IMR-90 (cell line): ENCODE measurements at regions not wholly inside any gene's neighbourhood (a gene's known extent, or its start where the extent isn't known, plus 50 kb on each side); places are given as distances from the start of the nearest gene placed in this dataset.

Experiments used
- ATAC-seq: fragments of 200-7000 bp; cut with Tn5 transposase; 2 replicates; pipeline ENCODE4 v1.9.1; 2020; ENCODE audit warnings: low read depth, mild to moderate bottlenecking, moderate library complexity
- BruUV-seq: library from RNA; stranded (reverse); fragments of 400-500 nt; replicated peaks from 2 replicates; lab custom pipeline; 2021; lab: Mats Ljungman, UMichigan
- CTCF ChIA-PET: fragments of 300-600 bp; formaldehyde crosslinking; extraction: SDS; loops from one replicate; lab custom pipeline; 2021; ENCODE audit warnings: antibody characterized with exemption; lab: Yijun Ruan, JAX
- POLR2A ChIA-PET: fragments of 300-600 bp; sonication (Branson Sonifier 250); formaldehyde crosslinking; loops from one replicate; lab custom pipeline; 2022; ENCODE audit warnings: antibody characterized with exemption; ENCODE audit not compliant: unreplicated experiment; lab: Charles Lee
- DNase-seq: peaks from one replicate; pipeline ENCODE4 v3.0.0; 2013
- H2AFZ ChIP-seq: replicated peaks from 2 replicates; pipeline ENCODE3; 2013; ENCODE audit warnings: low read length, mild to moderate bottlenecking; ENCODE audit not compliant: poor library complexity
- H2AK5ac ChIP-seq: 2 replicates; pipeline ENCODE4 v1.6.1; 2013; ENCODE audit warnings: low read depth, low read length, inconsistent platforms
- H2AK9ac ChIP-seq: replicated peaks from 2 replicates; pipeline ENCODE3; 2013; ENCODE audit warnings: mild to moderate bottlenecking, low read depth, low read length, moderate library complexity; ENCODE audit not compliant: poor library complexity
- H2BK120ac ChIP-seq: 2 replicates; pipeline ENCODE4 v1.6.1; 2013; ENCODE audit warnings: low read depth, low read length, inconsistent platforms
- H2BK15ac ChIP-seq: 3 replicates; pipeline ENCODE4 v1.6.1; 2013; ENCODE audit warnings: low read depth, low read length, inconsistent platforms
- H2BK20ac ChIP-seq: 2 replicates; pipeline ENCODE4 v1.6.1; 2013; ENCODE audit warnings: low read depth, mild to moderate bottlenecking, inconsistent platforms, low read length, moderate library complexity
- H2BK5ac ChIP-seq: 2 replicates; pipeline ENCODE4 v1.6.1; 2013; ENCODE audit warnings: mild to moderate bottlenecking, low read depth, low read length, inconsistent platforms; ENCODE audit not compliant: poor library complexity, severe bottlenecking
- H3K14ac ChIP-seq: replicated peaks from 2 replicates; pipeline ENCODE4 v1.6.1; 2013; ENCODE audit warnings: low read depth, low read length, inconsistent platforms
- H3K18ac ChIP-seq: 2 replicates; pipeline ENCODE4 v1.6.1; 2013; ENCODE audit warnings: low read depth, low read length, control low read depth
- H3K23ac ChIP-seq: 2 replicates; pipeline ENCODE4 v1.6.1; 2013; ENCODE audit warnings: low read depth, low read length, inconsistent platforms
- H3K27ac ChIP-seq: 2 replicates; pipeline ENCODE4 v1.5.1; 2013; ENCODE audit warnings: mild to moderate bottlenecking, control low read depth, low read length; ENCODE audit not compliant: insufficient read depth
- H3K27me3 ChIP-seq: 2 replicates; pipeline ENCODE4 v1.6.1; 2013; ENCODE audit warnings: low read length; ENCODE audit not compliant: control insufficient read depth, insufficient read depth
- H3K36me3 ChIP-seq: 2 replicates; pipeline ENCODE4 v1.6.1; 2013; ENCODE audit warnings: low read length, mixed read lengths; ENCODE audit not compliant: control insufficient read depth, insufficient read depth
- H3K4ac ChIP-seq: 2 replicates; pipeline ENCODE4 v1.6.1; 2013; ENCODE audit warnings: low read depth, low read length, inconsistent platforms
- H3K4me1 ChIP-seq: 2 replicates; pipeline ENCODE4 v1.6.1; 2013; ENCODE audit warnings: low read length, mixed read lengths; ENCODE audit not compliant: control insufficient read depth, insufficient read depth
- H3K4me2 ChIP-seq: 2 replicates; pipeline ENCODE4 v1.6.1; 2013; ENCODE audit warnings: low read depth, mild to moderate bottlenecking, control low read depth, low read length, moderate library complexity
- H3K4me3 ChIP-seq: 2 replicates; pipeline ENCODE4 v1.5.1; 2013; ENCODE audit warnings: low read depth, mild to moderate bottlenecking, control low read depth, low read length, moderate library complexity; ENCODE audit not compliant: insufficient read depth
- H3K56ac ChIP-seq: 2 replicates; pipeline ENCODE4 v1.6.1; 2013; ENCODE audit warnings: low read length, inconsistent platforms; ENCODE audit not compliant: insufficient read depth; ENCODE audit errors: extremely low read depth
- H3K79me1 ChIP-seq, 2 experiments: 2 replicates each; pipeline ENCODE4 v1.6.1; 2013; ENCODE audit warnings: low read length in 2 of 2, inconsistent platforms in 1 of 2, low read depth in 1 of 2
- H3K9ac ChIP-seq: 2 replicates; pipeline ENCODE4 v1.6.1; 2013; ENCODE audit warnings: low read depth, low read length, control low read depth
- H3K9me1 ChIP-seq: 2 replicates; pipeline ENCODE4 v1.6.1; 2013; ENCODE audit warnings: low read length, inconsistent platforms; ENCODE audit not compliant: insufficient read depth
- H3K9me3 ChIP-seq: 2 replicates; pipeline ENCODE4 v1.6.1; 2013; ENCODE audit warnings: low read length; ENCODE audit not compliant: control insufficient read depth, insufficient read depth
- H4K20me1 ChIP-seq: 2 replicates; pipeline ENCODE4 v1.6.1; 2013; ENCODE audit warnings: low read length, inconsistent platforms; ENCODE audit not compliant: insufficient read depth
- H4K5ac ChIP-seq: 2 replicates; pipeline ENCODE4 v1.6.1; 2013; ENCODE audit warnings: mild to moderate bottlenecking, low read depth, low read length, control low read depth
- H4K8ac ChIP-seq, 2 experiments: 2 replicates each; pipeline ENCODE4 v1.6.1; 2013; ENCODE audit warnings: low read depth in 2 of 2, low read length in 2 of 2, control low read depth in 1 of 2, inconsistent platforms in 1 of 2
- H4K91ac ChIP-seq: 2 replicates; pipeline ENCODE4 v1.6.1; 2013; ENCODE audit warnings: low read depth, low read length, inconsistent platforms; ENCODE audit not compliant: insufficient read depth
- CEBPB ChIP-seq: IDR thresholded peaks from 2 replicates; pipeline ENCODE4 v1.6.1; 2012; ENCODE audit warnings: low read depth, low read length, improper control_type of control experiment
- CHD1 ChIP-seq: IDR thresholded peaks from 2 replicates; pipeline ENCODE4 v1.6.1; 2012; ENCODE audit warnings: low read depth, low read length, improper control_type of control experiment
- ELK1 ChIP-seq: fragments of 150-350 bp; IDR thresholded peaks from 2 replicates; pipeline ENCODE4 v1.6.1; 2016; ENCODE audit warnings: low read depth, mild to moderate bottlenecking, low read length, moderate library complexity, borderline replicate concordance
- FOS ChIP-seq: fragments of 150-350 bp; IDR thresholded peaks from 2 replicates; pipeline ENCODE4 v1.6.1; 2016; ENCODE audit warnings: low read depth, low read length
- MAZ ChIP-seq: IDR thresholded peaks from 2 replicates; pipeline ENCODE4 v1.6.1; 2012; ENCODE audit warnings: low read depth, mild to moderate bottlenecking, low read length, improper control_type of control experiment, moderate library complexity, borderline replicate concordance
- NFE2L2 ChIP-seq: fragments of 150-350 bp; IDR thresholded peaks from 2 replicates; pipeline ENCODE4 v1.6.1; 2016; ENCODE audit warnings: low read depth, mild to moderate bottlenecking, low read length
- RCOR1 ChIP-seq: IDR thresholded peaks from 2 replicates; pipeline ENCODE4 v1.6.1; 2012; ENCODE audit warnings: mild to moderate bottlenecking, low read length, improper control_type of control experiment; ENCODE audit not compliant: insufficient replicate concordance
- RFX5 ChIP-seq: IDR thresholded peaks from 2 replicates; pipeline ENCODE4 v1.8.0; 2012; ENCODE audit warnings: low read depth, mild to moderate bottlenecking, low read length, moderate library complexity
- SMC3 ChIP-seq: fragments of 150-350 bp; IDR thresholded peaks from 2 replicates; pipeline ENCODE4 v1.6.1; 2016; ENCODE audit warnings: low read depth, mild to moderate bottlenecking, antibody characterized with exemption, low read length, moderate library complexity
- WGBS, 2 experiments: methylation state at CpG; one replicate each; pipeline versions ENCODE4 v1.1.5 to v1.1.7; 2013; ENCODE audit warnings: missing lambda C conversion rate in 2 of 2; ENCODE audit not compliant: insufficient read length in 1 of 2; ENCODE audit errors: extremely low coverage in 2 of 2; 5-methylcytosine and 5-hydroxymethylcytosine counted together
- dilution Hi-C: fragments of 300-500 bp; cut with HindIII; formaldehyde crosslinking; loops from one replicate; pipeline ENCODE4 v1.14.3; 2018; ENCODE audit warnings: low sequenced_read_pairs; ENCODE audit not compliant: unreplicated experiment
- in situ Hi-C: fragments of 300-500 bp; cut with MboI; formaldehyde crosslinking; loops from 3 replicates; pipeline ENCODE4 v1.14.3; 2019; ENCODE audit warnings: low sequenced_read_pairs, inconsistent platforms, mixed read lengths
- intact Hi-C: fragments of 100-400 bp; cut with micrococcal nuclease; formaldehyde crosslinking; loops from 2 replicates; pipeline ENCODE4 v1.10.0; 2022
- TF ChIP-seq, protein P1 (sequence below): conservative IDR thresholded peaks from 2 replicates; pipeline ENCODE4 v1.5.1; 2012; ENCODE audit warnings: mild to moderate bottlenecking, low read depth, low read length, improper control_type of control experiment
- TF ChIP-seq, protein P2 (sequence below): fragments of 150-350 bp; IDR thresholded peaks from 2 replicates; pipeline ENCODE4 v1.6.1; 2017; ENCODE audit warnings: mild to moderate bottlenecking, antibody characterized with exemption, low read length, low read depth

- Histone ChIP-seq H3K9me3 (no peaks in the 10 kb centered on the region), H3K4me2 (no peak overlapping the region), H3K4me1 (no peaks in the 10 kb centered on the region), H3K27me3 (peaks cover 14% of the 10 kb centered on the region), H4K8ac (no peak overlapping the region), H4K20me1 (no peaks in the 10 kb centered on the region), H2BK20ac (no peak overlapping the region), H2BK5ac (no peak overlapping the region), H2AK5ac (no peak overlapping the region), H4K5ac (no peak overlapping the region), H3K27ac (no peak overlapping the region), H4K91ac (no peak overlapping the region), H3K9me1 (no peaks in the 10 kb centered on the region), H3K4ac (no peak overlapping the region), H3K9ac (no peak overlapping the region), H2AK9ac (no peak overlapping the region), H3K79me1 (no peaks in the 10 kb centered on the region), H3K18ac (no peak overlapping the region), H3K23ac (no peak overlapping the region), H2BK15ac (no peak overlapping the region), H3K4me3 (no peak overlapping the region), H3K36me3 (no peaks in the 10 kb centered on the region), H2BK120ac (no peak overlapping the region), H2AFZ (no peak overlapping the region), H3K14ac (no peak overlapping the region), H3K56ac (no peak overlapping the region)
- WGBS, 2 experiments, result 11% methylated on average over 1 of the region's 2 CpGs; no CpG with 5 or more reads in 1 of the 2 experiments
- CTCF ChIA-PET, result no interaction called here
- in situ Hi-C loops (no loop called here), intact Hi-C loops (no loop called here), dilution Hi-C loops (no loop called here)
- POLR2A ChIA-PET, result no interaction called here
- ATAC-seq (no peak), DNase-seq (no peak)
- no peak for TF ChIP-seq CHD1
- no peak for TF ChIP-seq MAZ
- TF ChIP-seq, protein P1, sequence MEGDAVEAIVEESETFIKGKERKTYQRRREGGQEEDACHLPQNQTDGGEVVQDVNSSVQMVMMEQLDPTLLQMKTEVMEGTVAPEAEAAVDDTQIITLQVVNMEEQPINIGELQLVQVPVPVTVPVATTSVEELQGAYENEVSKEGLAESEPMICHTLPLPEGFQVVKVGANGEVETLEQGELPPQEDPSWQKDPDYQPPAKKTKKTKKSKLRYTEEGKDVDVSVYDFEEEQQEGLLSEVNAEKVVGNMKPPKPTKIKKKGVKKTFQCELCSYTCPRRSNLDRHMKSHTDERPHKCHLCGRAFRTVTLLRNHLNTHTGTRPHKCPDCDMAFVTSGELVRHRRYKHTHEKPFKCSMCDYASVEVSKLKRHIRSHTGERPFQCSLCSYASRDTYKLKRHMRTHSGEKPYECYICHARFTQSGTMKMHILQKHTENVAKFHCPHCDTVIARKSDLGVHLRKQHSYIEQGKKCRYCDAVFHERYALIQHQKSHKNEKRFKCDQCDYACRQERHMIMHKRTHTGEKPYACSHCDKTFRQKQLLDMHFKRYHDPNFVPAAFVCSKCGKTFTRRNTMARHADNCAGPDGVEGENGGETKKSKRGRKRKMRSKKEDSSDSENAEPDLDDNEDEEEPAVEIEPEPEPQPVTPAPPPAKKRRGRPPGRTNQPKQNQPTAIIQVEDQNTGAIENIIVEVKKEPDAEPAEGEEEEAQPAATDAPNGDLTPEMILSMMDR, result no peak
- TF ChIP-seq SMC3, result no peak
- TF ChIP-seq RCOR1, result no peak
- TF ChIP-seq NFE2L2, result no peak
- TF ChIP-seq, protein P2, sequence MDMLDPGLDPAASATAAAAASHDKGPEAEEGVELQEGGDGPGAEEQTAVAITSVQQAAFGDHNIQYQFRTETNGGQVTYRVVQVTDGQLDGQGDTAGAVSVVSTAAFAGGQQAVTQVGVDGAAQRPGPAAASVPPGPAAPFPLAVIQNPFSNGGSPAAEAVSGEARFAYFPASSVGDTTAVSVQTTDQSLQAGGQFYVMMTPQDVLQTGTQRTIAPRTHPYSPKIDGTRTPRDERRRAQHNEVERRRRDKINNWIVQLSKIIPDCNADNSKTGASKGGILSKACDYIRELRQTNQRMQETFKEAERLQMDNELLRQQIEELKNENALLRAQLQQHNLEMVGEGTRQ, result no peak
- no peak for TF ChIP-seq RFX5
- TF ChIP-seq FOS, result no peak
- TF ChIP-seq ELK1, result no peak
- TF ChIP-seq CEBPB, result no peak
- no TSS peak for BruUV-seq
Measured at GRCh38 chr5:133873449-133873848, 95.0 kb downstream of the C5orf15 start.
